Dedifferentiated amniotic fluid mesenchymal stem cell (primary cell): ENCODE measurements at regions not wholly inside any gene's neighbourhood (a gene's known extent, or its start where the extent isn't known, plus 50 kb on each side); places are given as distances from the start of the nearest gene placed in this dataset.
A peak's percentile ranks its signal among the peaks of the same experiment; 100 is the strongest.
"Not testable (repeated sequence)": the region's sequence is repeated elsewhere in the genome, so short reads cannot be mapped to it uniquely, and the experiment has no call there.

Experiments used
- DNase-seq: peaks from one replicate; pipeline ENCODE4 v3.0.0-alpha.2; 2016; ENCODE audit errors: extremely low spot score

GRCh38 chr13:85608255-85608829, 190.9 kb downstream of the SLITRK6 start:
- DNase-seq, result no peak

- DNase-seq, result no peak
Measured at GRCh38 chr13:85603735-85604134, 195.5 kb downstream of the SLITRK6 start.

GRCh38 chr13:85601526-85601925, 197.7 kb downstream of the SLITRK6 start:
- no peak for DNase-seq

GRCh38 chr13:85597790-85598500, 201.3 kb downstream of the SLITRK6 start:
- no peak for DNase-seq

GRCh38 chr13:85592211-85592610, 207.0 kb downstream of the SLITRK6 start:
- DNase-seq, result no peak

- no peak for DNase-seq
Measured at GRCh38 chr13:85590231-85590931, 208.8 kb downstream of the SLITRK6 start.

- DNase-seq, result no peak
Measured at GRCh38 chr13:85589021-85589420, 210.2 kb downstream of the SLITRK6 start.

- no peak for DNase-seq
Measured at GRCh38 chr13:85588359-85588758, 210.9 kb downstream of the SLITRK6 start.

GRCh38 chr13:85586856-85587255, 212.4 kb downstream of the SLITRK6 start:
- no peak for DNase-seq

- no peak for DNase-seq
Measured at GRCh38 chr13:85586422-85586831, 212.8 kb downstream of the SLITRK6 start.

GRCh38 chr13:85582890-85583289, 216.3 kb downstream of the SLITRK6 start:
- DNase-seq, result no peak

GRCh38 chr13:85575110-85575509, 224.1 kb downstream of the SLITRK6 start:
- no peak for DNase-seq

- no peak for DNase-seq
Measured at GRCh38 chr13:85567909-85568308, 231.3 kb downstream of the SLITRK6 start.

GRCh38 chr13:85565652-85566051, 233.6 kb downstream of the SLITRK6 start:
- peak; percentile 17 for DNase-seq

- DNase-seq, result no peak
Measured at GRCh38 chr13:85564598-85564997, 234.6 kb downstream of the SLITRK6 start.

- DNase-seq, result no peak
Measured at GRCh38 chr13:85562282-85562681, 236.9 kb downstream of the SLITRK6 start.

GRCh38 chr13:85557691-85558467, 241.3 kb downstream of the SLITRK6 start:
- DNase-seq, result no peak

GRCh38 chr13:85551012-85551411, 248.2 kb downstream of the SLITRK6 start:
- DNase-seq, result no peak

- no peak for DNase-seq
Measured at GRCh38 chr13:85549819-85550218, 249.4 kb downstream of the SLITRK6 start.

- DNase-seq, result not testable (repeated sequence)
Measured at GRCh38 chr13:85548845-85549244, 250.4 kb downstream of the SLITRK6 start.

GRCh38 chr13:85545771-85546170, 253.4 kb downstream of the SLITRK6 start:
- DNase-seq, result no peak

- no peak for DNase-seq
Measured at GRCh38 chr13:85544756-85545155, 254.5 kb downstream of the SLITRK6 start.
